CD8-positive, alpha-beta memory T cell (primary cell): ENCODE measurements at regions not wholly inside any gene's neighbourhood (a gene's known extent, or its start where the extent isn't known, plus 50 kb on each side); places are given as distances from the start of the nearest gene placed in this dataset.
"Not testable (repeated sequence)": the region's sequence is repeated elsewhere in the genome, so short reads cannot be mapped to it uniquely, and the experiment has no call there.

ENCODE experiments used
- CTCF ChIA-PET: fragments of 350-600 bp; sonication (Branson Sonifier 250); formaldehyde crosslinking; loops from one replicate; lab custom pipeline; 2021; ENCODE audit warnings: antibody characterized with exemption; lab: Charles Lee
- POLR2A ChIA-PET: fragments of 350-600 bp; sonication (Branson Sonifier 250); formaldehyde crosslinking; loops from one replicate; lab custom pipeline; 2021; ENCODE audit warnings: antibody characterized with exemption; lab: Charles Lee
- DNase-seq, 5 donors: peaks; one replicate each; pipeline versions ENCODE4 v3.0.0 to v3.0.0-alpha.2; 2020 to 2022; ENCODE audit warnings: mixed read lengths in 1 of 5
- H3K27ac ChIP-seq: one replicate; pipeline ENCODE4 v1.7.0; 2013; ENCODE audit warnings: low read depth, mild to moderate bottlenecking, low read length, moderate library complexity
- H3K27me3 ChIP-seq: 2 replicates; pipeline ENCODE4 v1.7.0; 2013; ENCODE audit warnings: low read length, mild to moderate bottlenecking; ENCODE audit not compliant: insufficient read depth, poor library complexity, severe bottlenecking
- H3K36me3 ChIP-seq: 2 replicates; pipeline ENCODE4 v1.7.0; 2013; ENCODE audit warnings: mild to moderate bottlenecking, low read length, moderate library complexity; ENCODE audit not compliant: insufficient read depth
- H3K4me1 ChIP-seq: 2 replicates; pipeline ENCODE4 v1.7.0; 2013; ENCODE audit warnings: mild to moderate bottlenecking, low read length, moderate library complexity; ENCODE audit not compliant: insufficient read depth
- H3K4me3 ChIP-seq: 2 replicates; pipeline ENCODE4 v1.7.0; 2013; ENCODE audit warnings: mild to moderate bottlenecking, low read length
- H3K9me3 ChIP-seq: 2 replicates; pipeline ENCODE4 v1.7.0; 2013; ENCODE audit warnings: mild to moderate bottlenecking, low read length
- H3K27ac Mint-ChIP-seq, 8 donors: one replicate each; pipeline ENCODE4 v1.8.0; 2020 to 2021; ENCODE audit warnings: mixed read lengths in 8 of 8, mild to moderate bottlenecking in 6 of 8, inconsistent platforms in 3 of 8, moderate library complexity in 3 of 8
- H3K27me3 Mint-ChIP-seq, 2 donors: one replicate each; pipeline ENCODE4 v1.8.0; 2020 to 2021; ENCODE audit warnings: mixed read lengths in 2 of 2, mild to moderate bottlenecking in 1 of 2, moderate library complexity in 1 of 2
- H3K36me3 Mint-ChIP-seq, 3 donors: one replicate each; pipeline ENCODE4 v1.8.0; 2020 to 2021; ENCODE audit warnings: mixed read lengths in 3 of 3, inconsistent platforms in 1 of 3, mild to moderate bottlenecking in 1 of 3
- H3K4me1 Mint-ChIP-seq, 3 donors: one replicate each; pipeline ENCODE4 v1.8.0; 2020 to 2021; ENCODE audit warnings: mixed read lengths in 3 of 3, inconsistent platforms in 1 of 3, mild to moderate bottlenecking in 1 of 3
- H3K4me3 Mint-ChIP-seq, 7 donors: one replicate each; pipeline ENCODE4 v1.8.0; 2020 to 2021; ENCODE audit warnings: mixed read lengths in 7 of 7, mild to moderate bottlenecking in 6 of 7, moderate library complexity in 4 of 7, inconsistent platforms in 2 of 7
- H3K9me3 Mint-ChIP-seq, 5 donors: one replicate each; pipeline ENCODE4 v1.8.0; 2020 to 2022; ENCODE audit warnings: mixed read lengths in 5 of 5, mild to moderate bottlenecking in 3 of 5, moderate library complexity in 2 of 5, inconsistent platforms in 1 of 5

DNA sequence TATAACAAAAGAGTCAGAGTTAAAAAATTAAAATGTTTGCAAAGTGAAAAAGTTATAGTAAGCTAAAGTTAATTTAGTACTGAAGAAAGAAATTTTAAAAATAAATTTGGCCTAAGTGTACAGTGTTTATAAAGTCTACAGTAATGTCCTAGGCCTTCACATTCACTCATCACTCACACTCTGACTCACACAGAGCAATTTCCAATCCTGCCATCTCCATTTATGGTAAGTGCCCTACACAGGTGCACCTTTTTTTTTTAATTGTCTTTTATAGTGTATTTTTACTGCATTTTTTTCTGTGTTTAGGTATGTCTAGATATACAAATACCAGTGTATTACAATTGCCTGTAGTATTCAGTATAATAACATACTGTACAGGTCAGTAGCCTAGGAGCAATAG lies 562.9 kb downstream of the PIK3C3 start:
- no peak overlapping the region for H3K27ac ChIP-seq

DNA sequence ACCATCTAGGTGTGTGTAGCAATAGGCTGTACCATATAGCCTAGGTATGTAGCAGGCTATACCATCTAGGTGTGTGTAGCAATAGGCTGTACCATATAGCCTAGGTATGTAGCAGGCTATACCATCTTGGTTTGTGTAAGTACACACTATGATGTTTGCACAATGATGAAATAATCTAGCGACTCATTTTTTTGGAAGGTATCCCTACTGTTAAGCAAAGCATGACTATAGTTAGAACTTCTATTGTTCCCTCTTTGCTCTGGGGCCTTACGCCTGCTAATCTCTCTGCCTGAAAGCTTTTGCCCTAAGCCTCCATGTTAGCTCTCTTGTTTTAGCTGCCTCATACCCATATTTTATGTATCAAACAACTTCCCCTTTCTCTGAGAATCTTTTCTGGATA lies 563.3 kb downstream of the PIK3C3 start:
- not testable (repeated sequence) for H3K9me3 Mint-ChIP-seq

More for the DNA sequence above, 562.9 kb downstream of the PIK3C3 start:
- H3K4me1 Mint-ChIP-seq, result no peaks in the 10 kb centered on the region
- H3K36me3 ChIP-seq, result no peaks in the 10 kb centered on the region
- H3K36me3 Mint-ChIP-seq, result no peaks in the 10 kb centered on the region
- no peaks in the 10 kb centered on the region for H3K4me1 ChIP-seq
- POLR2A ChIA-PET, result no interaction called here
- no peak overlapping the region for H3K4me3 ChIP-seq
- peaks cover 0 to 10% (median 5%) of the 10 kb centered on the region in 5 donors for H3K9me3 Mint-ChIP-seq
- CTCF ChIA-PET, result no interaction called here
- no peaks in the 10 kb centered on the region for H3K27me3 Mint-ChIP-seq
- no peaks in the 10 kb centered on the region for H3K27me3 ChIP-seq
- no peak overlapping the region for H3K4me3 Mint-ChIP-seq
- no peaks in the 10 kb centered on the region for H3K9me3 ChIP-seq
- DNase-seq, result no peak
- H3K27ac Mint-ChIP-seq, result no peak overlapping the region

DNA sequence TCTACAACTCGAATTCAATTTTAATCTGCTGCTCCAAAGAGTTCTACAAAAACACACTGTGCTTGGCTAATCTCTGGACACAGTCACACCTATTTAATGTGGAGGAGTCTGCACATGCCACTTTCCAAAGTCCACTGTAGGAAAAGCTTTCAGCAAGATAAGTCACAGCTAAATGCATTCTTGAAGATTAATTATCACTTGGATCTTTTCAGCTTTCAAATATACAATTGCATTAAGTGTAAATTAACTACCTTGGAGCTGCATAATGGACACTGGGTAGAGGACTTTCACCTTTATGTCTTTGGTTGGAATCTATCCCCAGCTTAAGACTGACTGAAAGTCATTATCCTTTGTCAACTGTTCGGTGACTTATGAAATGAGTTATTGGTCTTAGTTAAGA lies 565.1 kb downstream of the PIK3C3 start:
- Mint-ChIP-seq H3K36me3 (no peaks in the 10 kb centered on the region), H3K27ac (no peak overlapping the region), H3K4me3 (no peak overlapping the region), H3K4me1 (no peaks in the 10 kb centered on the region), H3K9me3 (peaks cover 0 to 9% (median 5%) of the 10 kb centered on the region in 5 donors), H3K27me3 (no peaks in the 10 kb centered on the region)
- Histone ChIP-seq H3K4me3 (no peak overlapping the region), H3K27me3 (no peaks in the 10 kb centered on the region), H3K9me3 (no peaks in the 10 kb centered on the region), H3K36me3 (no peaks in the 10 kb centered on the region), H3K27ac (no peak overlapping the region), H3K4me1 (no peaks in the 10 kb centered on the region)
- CTCF ChIA-PET, result no interaction called here
- POLR2A ChIA-PET, result no interaction called here
- DNase-seq, result no peak

More for the DNA sequence above, 563.3 kb downstream of the PIK3C3 start:
- H3K4me3 Mint-ChIP-seq, POLR2A ChIA-PET, H3K36me3 ChIP-seq, H3K4me3 ChIP-seq, DNase-seq, H3K27me3 Mint-ChIP-seq, CTCF ChIA-PET, H3K4me1 Mint-ChIP-seq, H3K36me3 Mint-ChIP-seq, H3K9me3 ChIP-seq, H3K27me3 ChIP-seq, H3K27ac Mint-ChIP-seq, H3K4me1 ChIP-seq, H3K27ac ChIP-seq: not testable (repeated sequence)

DNA sequence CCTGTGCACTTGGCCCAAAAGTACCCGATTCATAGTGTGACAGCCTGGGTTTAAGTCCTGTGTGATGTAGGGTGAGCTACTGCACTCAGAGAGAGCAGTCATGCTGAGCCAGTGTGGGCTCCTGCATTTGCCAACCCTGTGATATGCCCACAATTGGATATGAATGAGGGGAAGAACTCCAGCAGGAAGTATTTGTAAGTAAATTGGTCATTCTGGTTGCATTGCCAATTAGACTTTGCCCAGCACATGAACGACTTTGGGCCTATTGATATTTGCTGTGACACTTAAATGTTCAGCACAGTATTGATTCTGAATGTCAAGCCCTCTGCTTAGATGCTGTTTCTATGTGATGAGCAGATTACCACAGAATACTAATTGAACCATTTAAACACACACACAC lies 570.9 kb downstream of the PIK3C3 start:
- H3K27ac ChIP-seq, result no peak overlapping the region
- H3K4me1 ChIP-seq, result no peaks in the 10 kb centered on the region
- DNase-seq, result no peak
- no peaks in the 10 kb centered on the region for H3K36me3 ChIP-seq
- Mint-ChIP-seq H3K27ac (no peak overlapping the region), H3K4me1 (no peaks in the 10 kb centered on the region), H3K4me3 (no peak overlapping the region), H3K27me3 (no peaks in the 10 kb centered on the region), H3K9me3 (peaks cover 0 to 12% (median 5%) of the 10 kb centered on the region in 5 donors), H3K36me3 (no peaks in the 10 kb centered on the region)
- ChIA-PET POLR2A (no interaction called here), CTCF (no interaction called here)
- no peak overlapping the region for H3K4me3 ChIP-seq
- H3K9me3 ChIP-seq, result no peaks in the 10 kb centered on the region
- no peaks in the 10 kb centered on the region for H3K27me3 ChIP-seq

DNA sequence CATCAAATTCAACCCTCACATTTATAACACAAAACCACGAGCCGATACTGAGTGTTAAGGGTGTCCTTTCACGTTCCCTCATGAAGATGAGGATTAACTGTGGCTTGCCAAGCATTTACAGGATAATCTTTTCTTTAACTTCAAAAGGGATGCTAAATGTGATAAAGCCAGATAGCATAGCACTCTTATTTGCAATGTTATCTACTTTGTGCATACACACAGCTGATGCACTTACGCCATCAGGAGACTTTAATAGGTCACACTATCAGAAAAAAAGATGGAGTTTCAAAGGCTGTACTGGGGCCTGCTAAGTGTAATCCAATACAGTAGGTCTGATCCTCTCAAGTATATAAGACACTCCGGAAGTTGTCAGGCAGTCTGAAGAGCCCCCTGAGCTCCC lies 572.7 kb downstream of the PIK3C3 start:
- no peaks in the 10 kb centered on the region for H3K27me3 ChIP-seq
- CTCF ChIA-PET, result no interaction called here

DNA sequence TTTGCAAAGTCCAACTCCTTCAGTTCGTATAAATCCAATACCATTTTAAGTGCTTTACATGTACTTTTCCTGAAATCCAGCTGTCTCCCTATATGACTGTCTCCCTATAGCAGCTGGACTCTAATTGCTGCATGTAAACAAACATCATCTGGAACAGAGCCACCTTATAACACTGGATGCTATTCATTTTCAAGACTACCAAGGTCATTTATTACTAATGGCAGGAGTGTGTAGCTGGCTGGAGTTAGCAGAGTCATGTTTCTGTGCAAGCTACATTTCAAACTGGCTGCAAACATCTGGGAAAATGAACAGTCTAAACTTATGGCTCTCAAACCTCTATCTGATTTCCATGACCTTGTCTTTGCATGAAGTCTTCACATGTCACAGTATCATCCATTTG lies 575.2 kb downstream of the PIK3C3 start:
- Mint-ChIP-seq H3K27me3 (no peaks in the 10 kb centered on the region), H3K4me1 (no peaks in the 10 kb centered on the region), H3K9me3 (peaks cover 3 to 10% (median 6%) of the 10 kb centered on the region in 5 donors), H3K36me3 (no peaks in the 10 kb centered on the region), H3K4me3 (no peak overlapping the region), H3K27ac (no peak overlapping the region)
- DNase-seq, result no peak
- Histone ChIP-seq H3K4me3 (no peak overlapping the region), H3K36me3 (no peaks in the 10 kb centered on the region), H3K4me1 (no peaks in the 10 kb centered on the region), H3K27ac (no peak overlapping the region), H3K27me3 (no peaks in the 10 kb centered on the region), H3K9me3 (no peaks in the 10 kb centered on the region)
- CTCF ChIA-PET, result no interaction called here
- POLR2A ChIA-PET, result no interaction called here

More for the DNA sequence above, 572.7 kb downstream of the PIK3C3 start:
- Mint-ChIP-seq H3K4me3 (no peak overlapping the region), H3K4me1 (no peaks in the 10 kb centered on the region), H3K36me3 (no peaks in the 10 kb centered on the region), H3K27ac (no peak overlapping the region), H3K27me3 (no peaks in the 10 kb centered on the region), H3K9me3 (peaks cover 0 to 9% (median 4%) of the 10 kb centered on the region in 5 donors)
- no peaks in the 10 kb centered on the region for H3K4me1 ChIP-seq
- POLR2A ChIA-PET, result no interaction called here
- no peaks in the 10 kb centered on the region for H3K36me3 ChIP-seq
- no peak overlapping the region for H3K27ac ChIP-seq
- H3K4me3 ChIP-seq, result no peak overlapping the region
- DNase-seq, result no peak
- H3K9me3 ChIP-seq, result no peaks in the 10 kb centered on the region

DNA sequence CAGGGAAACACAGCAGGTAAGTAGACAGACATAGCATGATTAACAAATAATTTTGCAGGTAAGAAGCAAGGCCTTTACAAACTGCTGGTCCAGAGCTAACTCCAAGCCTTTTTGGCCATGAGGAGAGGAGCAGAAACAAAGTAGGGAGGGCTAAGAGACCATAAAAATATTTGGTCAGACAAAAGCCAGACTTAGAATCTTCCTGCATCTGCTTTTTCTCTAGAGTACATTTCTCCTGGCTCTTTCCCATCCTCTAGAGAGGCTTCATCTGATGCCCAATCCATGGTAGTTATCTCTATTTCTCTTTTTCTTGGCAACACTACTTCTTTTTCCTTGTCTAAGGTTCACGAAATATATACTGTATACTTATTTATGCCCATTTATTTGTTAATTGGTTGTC lies 577.1 kb downstream of the PIK3C3 start:
- Mint-ChIP-seq H3K4me3 (no peak overlapping the region), H3K36me3 (no peaks in the 10 kb centered on the region), H3K27ac (no peak overlapping the region), H3K27me3 (no peaks in the 10 kb centered on the region), H3K9me3 (peaks cover 3 to 22% (median 6%) of the 10 kb centered on the region in 5 donors), H3K4me1 (no peaks in the 10 kb centered on the region)
- Histone ChIP-seq H3K36me3 (no peaks in the 10 kb centered on the region), H3K9me3 (no peaks in the 10 kb centered on the region), H3K27me3 (no peaks in the 10 kb centered on the region), H3K4me3 (no peak overlapping the region), H3K4me1 (no peaks in the 10 kb centered on the region), H3K27ac (no peak overlapping the region)
- ChIA-PET POLR2A (no interaction called here), CTCF (no interaction called here)
- no peak for DNase-seq

DNA sequence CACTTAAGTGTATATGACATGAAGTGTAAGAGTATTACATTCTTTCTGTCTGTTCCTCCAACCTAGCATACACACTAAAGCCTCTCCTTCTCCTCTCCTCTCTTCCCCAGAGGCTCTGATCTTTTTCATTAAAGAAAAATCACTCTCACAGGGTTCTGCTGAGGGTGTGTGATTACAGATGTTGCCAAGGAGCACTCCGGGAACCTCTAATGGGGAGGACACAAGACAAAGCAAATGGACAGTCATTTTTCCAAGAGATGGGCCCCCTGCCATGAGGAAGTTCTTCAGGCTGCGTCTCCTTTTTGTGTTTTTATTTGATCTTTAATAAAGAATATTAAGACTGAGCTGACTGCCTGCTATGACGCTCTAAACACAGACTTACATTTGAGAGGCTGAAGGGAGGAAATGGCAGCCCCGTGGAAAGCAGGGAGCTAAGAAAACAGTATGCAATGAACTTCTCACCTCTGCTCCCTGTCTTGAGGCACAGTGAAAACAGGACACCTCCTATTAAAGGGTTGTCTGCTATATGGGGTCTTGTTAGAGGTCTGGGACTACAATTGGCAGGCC lies 578.1 kb downstream of the PIK3C3 start:
- no peak for DNase-seq
- no peak overlapping the region for H3K4me3 Mint-ChIP-seq
- no peaks in the 10 kb centered on the region for H3K27me3 ChIP-seq
- no peaks in the 10 kb centered on the region for H3K27me3 Mint-ChIP-seq
- H3K4me1 Mint-ChIP-seq, result no peaks in the 10 kb centered on the region
- ChIA-PET POLR2A (no interaction called here), CTCF (no interaction called here)
- H3K27ac ChIP-seq, result no peak overlapping the region
- H3K4me3 ChIP-seq, result no peak overlapping the region
- H3K27ac Mint-ChIP-seq, result no peak overlapping the region
- peaks cover 3 to 27% (median 6%) of the 10 kb centered on the region in 5 donors for H3K9me3 Mint-ChIP-seq
- H3K36me3 Mint-ChIP-seq, result no peaks in the 10 kb centered on the region
- no peaks in the 10 kb centered on the region for H3K9me3 ChIP-seq
- H3K4me1 ChIP-seq, result no peaks in the 10 kb centered on the region
- no peaks in the 10 kb centered on the region for H3K36me3 ChIP-seq

DNA sequence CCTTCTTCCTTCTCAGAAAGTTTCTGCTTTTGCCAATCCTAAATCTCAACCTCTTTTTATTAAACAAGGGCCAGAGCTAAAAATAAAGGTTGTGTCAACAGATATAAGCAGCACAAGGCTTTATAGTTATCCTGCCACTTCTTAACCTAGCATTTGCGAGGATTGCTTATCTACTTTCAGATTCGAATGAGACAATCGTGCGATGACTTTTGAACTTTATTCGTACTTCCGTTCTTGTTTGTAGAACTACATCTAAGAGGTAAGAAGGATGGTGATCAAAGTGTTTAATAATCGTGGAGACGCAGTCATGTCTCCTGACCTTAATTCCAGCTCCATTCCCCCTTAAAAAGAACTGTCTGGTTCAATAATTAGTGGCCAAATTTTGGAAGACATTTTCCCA lies 578.6 kb downstream of the PIK3C3 start:
- no peak for DNase-seq
- Histone ChIP-seq H3K4me3 (no peak overlapping the region), H3K9me3 (no peaks in the 10 kb centered on the region), H3K36me3 (no peaks in the 10 kb centered on the region), H3K27me3 (no peaks in the 10 kb centered on the region), H3K27ac (no peak overlapping the region), H3K4me1 (no peaks in the 10 kb centered on the region)
- no peaks in the 10 kb centered on the region for H3K27me3 Mint-ChIP-seq
- peaks cover 3 to 29% (median 6%) of the 10 kb centered on the region in 5 donors for H3K9me3 Mint-ChIP-seq
- ChIA-PET POLR2A (no interaction called here), CTCF (no interaction called here)
- H3K27ac Mint-ChIP-seq, result no peak overlapping the region
- no peaks in the 10 kb centered on the region for H3K4me1 Mint-ChIP-seq
- H3K4me3 Mint-ChIP-seq, result no peak overlapping the region
- H3K36me3 Mint-ChIP-seq, result no peaks in the 10 kb centered on the region
